Chondrocyte (in vitro differentiated cells): ENCODE measurements at regions not wholly inside any gene's neighbourhood (a gene's known extent, or its start where the extent isn't known, plus 50 kb on each side); places are given as distances from the start of the nearest gene placed in this dataset.
"Not testable (repeated sequence)": the region's sequence is repeated elsewhere in the genome, so short reads cannot be mapped to it uniquely, and the experiment has no call there.

ENCODE experiments used
- DNase-seq: peaks from one replicate; pipeline ENCODE4 v3.0.0; 2021; ENCODE audit warnings: mixed read lengths, low spot score
- H3K27ac Mint-ChIP-seq: one replicate; pipeline ENCODE4 v1.8.0; 2021; ENCODE audit warnings: mild to moderate bottlenecking, moderate library complexity, mixed read lengths; ENCODE audit not compliant: unreplicated experiment
- H3K27me3 Mint-ChIP-seq: 2 replicates; pipeline ENCODE4 v1.8.0; 2021; ENCODE audit warnings: low read depth, mixed read lengths
- H3K36me3 Mint-ChIP-seq: 2 replicates; pipeline ENCODE4 v1.8.0; 2021; ENCODE audit warnings: low read depth, mixed read lengths
- H3K4me1 Mint-ChIP-seq: 2 replicates; pipeline ENCODE4 v1.8.0; 2021; ENCODE audit warnings: low read depth, mild to moderate bottlenecking, mixed read lengths
- H3K4me3 Mint-ChIP-seq: one replicate; pipeline ENCODE4 v1.8.0; 2021; ENCODE audit warnings: mild to moderate bottlenecking, moderate library complexity, mixed read lengths; ENCODE audit not compliant: unreplicated experiment
- H3K9me3 Mint-ChIP-seq: 2 replicates; pipeline ENCODE4 v1.8.0; 2021; ENCODE audit warnings: low read depth, mixed read lengths
- TF ChIP-seq, protein P1 (sequence below): fragments of 200-600 bp; sonication (generic); IDR thresholded peaks from 2 replicates; pipeline ENCODE4 v1.5.0; 2021; ENCODE audit warnings: antibody characterized with exemption, mild to moderate bottlenecking, moderate library complexity

DNA sequence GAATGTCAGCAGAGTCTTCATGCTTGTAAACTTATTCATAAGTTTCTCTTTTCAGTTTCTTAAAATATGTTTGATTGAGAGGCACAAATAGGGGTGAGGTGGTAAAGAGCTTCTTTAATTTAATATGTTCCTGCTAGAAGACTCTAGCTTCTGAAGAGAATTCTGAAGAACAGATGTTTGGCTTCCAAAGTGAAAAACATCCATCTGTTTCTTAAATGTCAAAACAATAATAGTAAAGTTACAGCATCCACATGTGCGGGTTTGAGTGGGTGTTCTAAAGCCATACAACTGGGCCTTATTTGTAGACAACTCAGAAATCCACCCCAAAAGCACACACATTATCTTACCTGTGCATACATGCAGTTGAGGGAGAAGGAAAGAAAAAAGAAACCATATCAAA, 144.0 kb upstream of the ADGRL4 start:
- TF ChIP-seq, protein P1, sequence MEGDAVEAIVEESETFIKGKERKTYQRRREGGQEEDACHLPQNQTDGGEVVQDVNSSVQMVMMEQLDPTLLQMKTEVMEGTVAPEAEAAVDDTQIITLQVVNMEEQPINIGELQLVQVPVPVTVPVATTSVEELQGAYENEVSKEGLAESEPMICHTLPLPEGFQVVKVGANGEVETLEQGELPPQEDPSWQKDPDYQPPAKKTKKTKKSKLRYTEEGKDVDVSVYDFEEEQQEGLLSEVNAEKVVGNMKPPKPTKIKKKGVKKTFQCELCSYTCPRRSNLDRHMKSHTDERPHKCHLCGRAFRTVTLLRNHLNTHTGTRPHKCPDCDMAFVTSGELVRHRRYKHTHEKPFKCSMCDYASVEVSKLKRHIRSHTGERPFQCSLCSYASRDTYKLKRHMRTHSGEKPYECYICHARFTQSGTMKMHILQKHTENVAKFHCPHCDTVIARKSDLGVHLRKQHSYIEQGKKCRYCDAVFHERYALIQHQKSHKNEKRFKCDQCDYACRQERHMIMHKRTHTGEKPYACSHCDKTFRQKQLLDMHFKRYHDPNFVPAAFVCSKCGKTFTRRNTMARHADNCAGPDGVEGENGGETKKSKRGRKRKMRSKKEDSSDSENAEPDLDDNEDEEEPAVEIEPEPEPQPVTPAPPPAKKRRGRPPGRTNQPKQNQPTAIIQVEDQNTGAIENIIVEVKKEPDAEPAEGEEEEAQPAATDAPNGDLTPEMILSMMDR: no peak
- DNase-seq: no peak
- Mint-ChIP-seq H3K9me3 (no peaks in the 10 kb centered on the region), H3K4me3 (no peak overlapping the region), H3K4me1 (peaks cover 6% of the 10 kb centered on the region), H3K27me3 (no peaks in the 10 kb centered on the region), H3K36me3 (no peaks in the 10 kb centered on the region), H3K27ac (no peak overlapping the region)

GRCh38 chr1:79138227-79138626, 131.7 kb upstream of the ADGRL4 start:
- not testable (repeated sequence) for H3K27ac Mint-ChIP-seq

GRCh38 chr1:79133774-79134364, 127.3 kb upstream of the ADGRL4 start:
- no peak overlapping the region for H3K4me3 Mint-ChIP-seq
- no peaks in the 10 kb centered on the region for H3K36me3 Mint-ChIP-seq
- no peaks in the 10 kb centered on the region for H3K27me3 Mint-ChIP-seq
- DNase-seq: no peak
- TF ChIP-seq, protein P1: no peak
- no peak overlapping the region for H3K27ac Mint-ChIP-seq
- H3K9me3 Mint-ChIP-seq: peaks cover 8% of the 10 kb centered on the region
- peaks cover 2% of the 10 kb centered on the region for H3K4me1 Mint-ChIP-seq

More at GRCh38 chr1:79138227-79138626, 131.7 kb upstream of the ADGRL4 start:
- not testable (repeated sequence) for H3K4me3 Mint-ChIP-seq, H3K27me3 Mint-ChIP-seq, DNase-seq, H3K9me3 Mint-ChIP-seq, H3K36me3 Mint-ChIP-seq, H3K4me1 Mint-ChIP-seq

DNA sequence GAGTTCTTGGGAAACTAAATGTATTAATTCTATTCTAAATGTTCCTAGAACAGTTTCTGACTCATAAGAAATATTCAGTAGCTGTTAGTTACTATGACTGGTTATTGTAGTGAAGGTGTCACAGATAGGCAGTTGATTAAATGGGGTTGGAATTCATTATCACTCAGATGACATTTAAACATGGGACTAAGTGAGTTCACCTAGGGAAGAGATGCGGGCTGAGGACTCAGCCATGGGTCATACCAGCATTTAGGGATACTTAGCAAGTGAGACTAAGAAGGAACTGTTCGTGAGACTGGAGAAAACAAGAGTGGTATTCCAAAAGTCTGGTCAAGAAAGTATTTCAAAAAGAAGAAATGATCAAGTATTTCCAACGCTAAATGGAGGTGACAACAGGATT, 125.1 kb upstream of the ADGRL4 start:
- H3K9me3 Mint-ChIP-seq: no peaks in the 10 kb centered on the region
- no peaks in the 10 kb centered on the region for H3K27me3 Mint-ChIP-seq
- H3K27ac Mint-ChIP-seq: no peak overlapping the region
- TF ChIP-seq, protein P1: no peak
- no peak overlapping the region for H3K4me3 Mint-ChIP-seq
- H3K4me1 Mint-ChIP-seq: peaks cover 8% of the 10 kb centered on the region
- no peaks in the 10 kb centered on the region for H3K36me3 Mint-ChIP-seq
- DNase-seq: no peak

- TF ChIP-seq, protein P1: no peak
- H3K27ac Mint-ChIP-seq: no peak overlapping the region
- H3K4me1 Mint-ChIP-seq: peaks cover 8% of the 10 kb centered on the region
- DNase-seq: no peak
- no peaks in the 10 kb centered on the region for H3K9me3 Mint-ChIP-seq
- H3K36me3 Mint-ChIP-seq: no peaks in the 10 kb centered on the region
- H3K27me3 Mint-ChIP-seq: no peaks in the 10 kb centered on the region
- H3K4me3 Mint-ChIP-seq: no peak overlapping the region
Measured at GRCh38 chr1:79129914-79130313, 123.4 kb upstream of the ADGRL4 start.

- H3K36me3 Mint-ChIP-seq: no peaks in the 10 kb centered on the region
- H3K4me1 Mint-ChIP-seq: peaks cover 8% of the 10 kb centered on the region
- H3K27ac Mint-ChIP-seq: peak overlapping the region; percentile 4
- no peak for DNase-seq
- H3K9me3 Mint-ChIP-seq: no peaks in the 10 kb centered on the region
- no peaks in the 10 kb centered on the region for H3K27me3 Mint-ChIP-seq
- TF ChIP-seq, protein P1: no peak
- no peak overlapping the region for H3K4me3 Mint-ChIP-seq
Measured at GRCh38 chr1:79128722-79129121, 122.2 kb upstream of the ADGRL4 start.
